Adrenal gland (tissue), 5 donors: ENCODE measurements at regions not wholly inside any gene's neighbourhood (a gene's known extent, or its start where the extent isn't known, plus 50 kb on each side); places are given as distances from the start of the nearest gene placed in this dataset.

Experiments used
- POLR2A ChIP-seq, 2 donors: fragments of 450-650 bp; IDR thresholded peaks; one replicate each; pipeline ENCODE4 v1.6.1; 2017; ENCODE audit warnings: antibody characterized with exemption in 2 of 2, mild to moderate bottlenecking in 2 of 2, moderate library complexity in 1 of 2
- TF ChIP-seq, protein P1 (sequence below), 6 experiments: fragments of 450-650 bp in 4 of 6; fragments of 200-600 bp in 2 of 6; sonication (generic) in 1 of 6; IDR thresholded peaks; 1 replicate in 5 of 6; 2 replicates in 1 of 6; pipeline versions ENCODE4 v1.5.1 to v1.8.0; 2016 to 2021; ENCODE audit warnings: antibody characterized with exemption in 6 of 6, mild to moderate bottlenecking in 2 of 6, moderate library complexity in 1 of 6
- donor health status: DM: no; HTN: no; CAD: no.

DNA sequence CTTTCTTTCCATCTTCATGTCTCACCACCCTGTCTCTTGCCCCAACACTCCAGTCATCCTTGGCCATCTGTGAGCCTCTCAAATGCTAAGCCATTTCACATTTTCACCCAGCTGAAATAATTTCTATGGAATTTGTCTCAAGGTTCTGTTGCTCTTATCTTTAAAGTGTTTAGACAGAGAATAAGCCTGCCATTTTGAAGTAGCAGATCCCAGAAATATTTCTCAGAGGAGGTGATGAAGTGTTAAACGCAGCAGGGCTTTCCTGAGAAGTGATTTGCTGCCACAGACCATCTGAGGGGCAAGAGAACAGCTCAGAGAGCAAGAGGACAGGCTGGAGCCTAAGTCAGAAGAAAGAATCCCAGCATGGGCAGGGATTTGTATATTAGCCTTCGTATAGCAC lies 71.6 kb upstream of the CLMN start:
- TF ChIP-seq, protein P1, sequence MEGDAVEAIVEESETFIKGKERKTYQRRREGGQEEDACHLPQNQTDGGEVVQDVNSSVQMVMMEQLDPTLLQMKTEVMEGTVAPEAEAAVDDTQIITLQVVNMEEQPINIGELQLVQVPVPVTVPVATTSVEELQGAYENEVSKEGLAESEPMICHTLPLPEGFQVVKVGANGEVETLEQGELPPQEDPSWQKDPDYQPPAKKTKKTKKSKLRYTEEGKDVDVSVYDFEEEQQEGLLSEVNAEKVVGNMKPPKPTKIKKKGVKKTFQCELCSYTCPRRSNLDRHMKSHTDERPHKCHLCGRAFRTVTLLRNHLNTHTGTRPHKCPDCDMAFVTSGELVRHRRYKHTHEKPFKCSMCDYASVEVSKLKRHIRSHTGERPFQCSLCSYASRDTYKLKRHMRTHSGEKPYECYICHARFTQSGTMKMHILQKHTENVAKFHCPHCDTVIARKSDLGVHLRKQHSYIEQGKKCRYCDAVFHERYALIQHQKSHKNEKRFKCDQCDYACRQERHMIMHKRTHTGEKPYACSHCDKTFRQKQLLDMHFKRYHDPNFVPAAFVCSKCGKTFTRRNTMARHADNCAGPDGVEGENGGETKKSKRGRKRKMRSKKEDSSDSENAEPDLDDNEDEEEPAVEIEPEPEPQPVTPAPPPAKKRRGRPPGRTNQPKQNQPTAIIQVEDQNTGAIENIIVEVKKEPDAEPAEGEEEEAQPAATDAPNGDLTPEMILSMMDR (IDR thresholded peaks at IDR 0.05): no peak
- TF ChIP-seq POLR2A (IDR thresholded peaks at IDR 0.05): no peak
